Chondrocyte (in vitro differentiated cells): ENCODE measurements at regions not wholly inside any gene's neighbourhood (a gene's known extent, or its start where the extent isn't known, plus 50 kb on each side); places are given as distances from the start of the nearest gene placed in this dataset.
"Not testable (repeated sequence)": the region's sequence is repeated elsewhere in the genome, so short reads cannot be mapped to it uniquely, and the experiment has no call there.

Experiments
- DNase-seq: peaks from one replicate; pipeline ENCODE4 v3.0.0; 2021; ENCODE audit warnings: mixed read lengths, low spot score
- H3K27ac Mint-ChIP-seq: one replicate; pipeline ENCODE4 v1.8.0; 2021; ENCODE audit warnings: mild to moderate bottlenecking, moderate library complexity, mixed read lengths; ENCODE audit not compliant: unreplicated experiment
- H3K27me3 Mint-ChIP-seq: 2 replicates; pipeline ENCODE4 v1.8.0; 2021; ENCODE audit warnings: low read depth, mixed read lengths
- H3K36me3 Mint-ChIP-seq: 2 replicates; pipeline ENCODE4 v1.8.0; 2021; ENCODE audit warnings: low read depth, mixed read lengths
- H3K4me1 Mint-ChIP-seq: 2 replicates; pipeline ENCODE4 v1.8.0; 2021; ENCODE audit warnings: low read depth, mild to moderate bottlenecking, mixed read lengths
- H3K4me3 Mint-ChIP-seq: one replicate; pipeline ENCODE4 v1.8.0; 2021; ENCODE audit warnings: mild to moderate bottlenecking, moderate library complexity, mixed read lengths; ENCODE audit not compliant: unreplicated experiment
- H3K9me3 Mint-ChIP-seq: 2 replicates; pipeline ENCODE4 v1.8.0; 2021; ENCODE audit warnings: low read depth, mixed read lengths
- TF ChIP-seq, protein P1 (sequence below): fragments of 200-600 bp; sonication (generic); IDR thresholded peaks from 2 replicates; pipeline ENCODE4 v1.5.0; 2021; ENCODE audit warnings: antibody characterized with exemption, mild to moderate bottlenecking, moderate library complexity

GRCh38 chr6:125375013-125375412 is 73.2 kb upstream of the HDDC2 start:
- H3K27me3 Mint-ChIP-seq = no peaks in the 10 kb centered on the region
- H3K4me3 Mint-ChIP-seq = no peak overlapping the region
- DNase-seq = no peak
- H3K36me3 Mint-ChIP-seq = no peaks in the 10 kb centered on the region
- H3K27ac Mint-ChIP-seq = peak overlapping the region; percentile 22
- no peaks in the 10 kb centered on the region for H3K9me3 Mint-ChIP-seq
- peaks cover 55% of the 10 kb centered on the region for H3K4me1 Mint-ChIP-seq
- TF ChIP-seq, protein P1, sequence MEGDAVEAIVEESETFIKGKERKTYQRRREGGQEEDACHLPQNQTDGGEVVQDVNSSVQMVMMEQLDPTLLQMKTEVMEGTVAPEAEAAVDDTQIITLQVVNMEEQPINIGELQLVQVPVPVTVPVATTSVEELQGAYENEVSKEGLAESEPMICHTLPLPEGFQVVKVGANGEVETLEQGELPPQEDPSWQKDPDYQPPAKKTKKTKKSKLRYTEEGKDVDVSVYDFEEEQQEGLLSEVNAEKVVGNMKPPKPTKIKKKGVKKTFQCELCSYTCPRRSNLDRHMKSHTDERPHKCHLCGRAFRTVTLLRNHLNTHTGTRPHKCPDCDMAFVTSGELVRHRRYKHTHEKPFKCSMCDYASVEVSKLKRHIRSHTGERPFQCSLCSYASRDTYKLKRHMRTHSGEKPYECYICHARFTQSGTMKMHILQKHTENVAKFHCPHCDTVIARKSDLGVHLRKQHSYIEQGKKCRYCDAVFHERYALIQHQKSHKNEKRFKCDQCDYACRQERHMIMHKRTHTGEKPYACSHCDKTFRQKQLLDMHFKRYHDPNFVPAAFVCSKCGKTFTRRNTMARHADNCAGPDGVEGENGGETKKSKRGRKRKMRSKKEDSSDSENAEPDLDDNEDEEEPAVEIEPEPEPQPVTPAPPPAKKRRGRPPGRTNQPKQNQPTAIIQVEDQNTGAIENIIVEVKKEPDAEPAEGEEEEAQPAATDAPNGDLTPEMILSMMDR = no peak

GRCh38 chr6:125375821-125376220 is 74.1 kb upstream of the HDDC2 start:
- Mint-ChIP-seq H3K27me3 (no peaks in the 10 kb centered on the region), H3K4me3 (no peak overlapping the region), H3K27ac (peak overlapping the region; percentile 13), H3K9me3 (no peaks in the 10 kb centered on the region), H3K36me3 (no peaks in the 10 kb centered on the region), H3K4me1 (peaks cover 50% of the 10 kb centered on the region)
- no peak for DNase-seq
- TF ChIP-seq, protein P1 = no peak

DNA sequence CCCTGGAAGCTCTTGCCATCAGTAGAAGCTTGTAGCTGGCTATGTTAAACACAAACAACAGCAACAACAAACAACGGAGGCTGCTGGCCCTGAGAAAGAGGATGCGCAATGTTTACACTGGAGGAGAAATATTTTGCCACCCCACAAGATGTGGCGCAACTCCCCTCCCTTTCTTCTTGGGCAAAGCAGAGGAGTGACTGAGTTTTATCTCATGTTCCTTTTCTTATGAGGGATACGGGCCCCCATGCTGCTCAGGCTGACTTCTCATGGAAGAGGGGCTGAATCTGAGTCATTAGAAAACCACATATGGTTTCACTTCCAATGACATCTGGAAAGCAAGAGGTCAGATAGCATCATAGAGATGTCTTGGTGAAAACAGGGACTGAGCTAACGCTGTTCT is 75.9 kb upstream of the HDDC2 start:
- peaks cover 49% of the 10 kb centered on the region for H3K4me1 Mint-ChIP-seq
- H3K27ac Mint-ChIP-seq = peak overlapping the region; percentile 91
- TF ChIP-seq, protein P1 = no peak
- no peaks in the 10 kb centered on the region for H3K36me3 Mint-ChIP-seq
- DNase-seq = no peak
- no peaks in the 10 kb centered on the region for H3K9me3 Mint-ChIP-seq
- H3K27me3 Mint-ChIP-seq = no peaks in the 10 kb centered on the region
- H3K4me3 Mint-ChIP-seq = peak overlapping the region; percentile 11

GRCh38 chr6:125379174-125379573 is 77.4 kb upstream of the HDDC2 start:
- Mint-ChIP-seq H3K9me3 (no peaks in the 10 kb centered on the region), H3K27ac (peak overlapping the region; percentile 82), H3K4me1 (peaks cover 43% of the 10 kb centered on the region), H3K4me3 (no peak overlapping the region), H3K27me3 (no peaks in the 10 kb centered on the region), H3K36me3 (no peaks in the 10 kb centered on the region)
- TF ChIP-seq, protein P1 = no peak
- no peak for DNase-seq

GRCh38 chr6:125380474-125380873 is 78.7 kb upstream of the HDDC2 start:
- no peaks in the 10 kb centered on the region for H3K9me3 Mint-ChIP-seq
- H3K27ac Mint-ChIP-seq = no peak overlapping the region
- no peak for DNase-seq
- TF ChIP-seq, protein P1 = no peak
- H3K36me3 Mint-ChIP-seq = no peaks in the 10 kb centered on the region
- no peak overlapping the region for H3K4me3 Mint-ChIP-seq
- peaks cover 36% of the 10 kb centered on the region for H3K4me1 Mint-ChIP-seq
- no peaks in the 10 kb centered on the region for H3K27me3 Mint-ChIP-seq

DNA sequence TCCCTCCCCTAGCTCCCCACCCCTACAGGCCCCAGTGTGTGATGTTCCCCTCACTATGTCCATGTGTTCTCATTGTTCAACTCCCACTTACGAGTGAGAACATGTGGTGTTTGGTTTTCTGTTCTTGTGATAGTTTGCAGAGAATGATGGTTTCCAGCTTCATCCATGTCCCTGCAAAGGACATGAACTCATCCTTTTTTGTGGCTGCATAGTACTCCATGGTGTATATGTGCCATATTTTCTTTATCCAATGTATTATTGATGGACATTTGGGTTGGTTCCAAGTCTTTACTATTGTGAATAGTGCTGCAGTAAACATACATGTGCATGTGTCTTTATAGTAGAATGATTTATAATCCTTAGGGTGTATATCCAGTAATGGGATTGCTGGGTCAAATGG is 84.6 kb upstream of the HDDC2 start:
- DNase-seq, H3K4me3 Mint-ChIP-seq, H3K27ac Mint-ChIP-seq, H3K36me3 Mint-ChIP-seq, H3K9me3 Mint-ChIP-seq, H3K4me1 Mint-ChIP-seq, H3K27me3 Mint-ChIP-seq: not testable (repeated sequence)
